GM18498 (cell line): ENCODE measurements at regions not wholly inside any gene's neighbourhood (a gene's known extent, or its start where the extent isn't known, plus 50 kb on each side); places are given as distances from the start of the nearest gene placed in this dataset.
A peak's percentile ranks its signal among the peaks of the same experiment; 100 is the strongest.

ENCODE experiments used
- ATAC-seq: cut with Tn5 transposase; IDR thresholded peaks from one replicate; pipeline ENCODE4 v1.9.1; 2021; ENCODE audit warnings: mild to moderate bottlenecking, moderate library complexity; ENCODE audit not compliant: unreplicated experiment

- no peak for ATAC-seq
Measured at GRCh38 chr10:78968300-78968942, 100.3 kb upstream of the ZMIZ1 start.

GRCh38 chr10:78968943-78969342 is 99.8 kb upstream of the ZMIZ1 start:
- ATAC-seq, result no peak

- no peak for ATAC-seq
Measured at GRCh38 chr10:78969719-78970118, 99.0 kb upstream of the ZMIZ1 start.

GRCh38 chr10:78970261-78970660 is 98.5 kb upstream of the ZMIZ1 start:
- no peak for ATAC-seq

- no peak for ATAC-seq
Measured at GRCh38 chr10:78971094-78971682, 97.6 kb upstream of the ZMIZ1 start.

GRCh38 chr10:78972160-78972946 is 96.4 kb upstream of the ZMIZ1 start:
- no peak for ATAC-seq

- ATAC-seq, result peak; percentile 87
Measured at GRCh38 chr10:78972947-78973900, 95.5 kb upstream of the ZMIZ1 start.

GRCh38 chr10:78973901-78974616 is 94.7 kb upstream of the ZMIZ1 start:
- peak; percentile 50 for ATAC-seq

GRCh38 chr10:78974617-78975317 is 94.0 kb upstream of the ZMIZ1 start:
- ATAC-seq, result peak; percentile 26

- ATAC-seq, result no peak
Measured at GRCh38 chr10:78975926-78976325, 92.8 kb upstream of the ZMIZ1 start.

GRCh38 chr10:78976825-78977755 is 91.7 kb upstream of the ZMIZ1 start:
- ATAC-seq, result no peak

GRCh38 chr10:78979938-78980337 is 88.8 kb upstream of the ZMIZ1 start:
- no peak for ATAC-seq

- no peak for ATAC-seq
Measured at GRCh38 chr10:78980354-78980753, 88.4 kb upstream of the ZMIZ1 start.

- ATAC-seq, result no peak
Measured at GRCh38 chr10:78980815-78981214, 88.0 kb upstream of the ZMIZ1 start.

GRCh38 chr10:78981257-78981969 is 87.4 kb upstream of the ZMIZ1 start:
- ATAC-seq, result no peak

GRCh38 chr10:78981970-78982281 is 86.8 kb upstream of the ZMIZ1 start:
- no peak for ATAC-seq

GRCh38 chr10:78982726-78983125 is 86.0 kb upstream of the ZMIZ1 start:
- ATAC-seq, result no peak

GRCh38 chr10:78983608-78984007 is 85.2 kb upstream of the ZMIZ1 start:
- ATAC-seq, result no peak
